ENCODE measurements at regions not wholly inside any gene's neighbourhood (a gene's known extent, or its start where the extent isn't known, plus 50 kb on each side); places are given as distances from the start of the nearest gene placed in this dataset.

DNA sequence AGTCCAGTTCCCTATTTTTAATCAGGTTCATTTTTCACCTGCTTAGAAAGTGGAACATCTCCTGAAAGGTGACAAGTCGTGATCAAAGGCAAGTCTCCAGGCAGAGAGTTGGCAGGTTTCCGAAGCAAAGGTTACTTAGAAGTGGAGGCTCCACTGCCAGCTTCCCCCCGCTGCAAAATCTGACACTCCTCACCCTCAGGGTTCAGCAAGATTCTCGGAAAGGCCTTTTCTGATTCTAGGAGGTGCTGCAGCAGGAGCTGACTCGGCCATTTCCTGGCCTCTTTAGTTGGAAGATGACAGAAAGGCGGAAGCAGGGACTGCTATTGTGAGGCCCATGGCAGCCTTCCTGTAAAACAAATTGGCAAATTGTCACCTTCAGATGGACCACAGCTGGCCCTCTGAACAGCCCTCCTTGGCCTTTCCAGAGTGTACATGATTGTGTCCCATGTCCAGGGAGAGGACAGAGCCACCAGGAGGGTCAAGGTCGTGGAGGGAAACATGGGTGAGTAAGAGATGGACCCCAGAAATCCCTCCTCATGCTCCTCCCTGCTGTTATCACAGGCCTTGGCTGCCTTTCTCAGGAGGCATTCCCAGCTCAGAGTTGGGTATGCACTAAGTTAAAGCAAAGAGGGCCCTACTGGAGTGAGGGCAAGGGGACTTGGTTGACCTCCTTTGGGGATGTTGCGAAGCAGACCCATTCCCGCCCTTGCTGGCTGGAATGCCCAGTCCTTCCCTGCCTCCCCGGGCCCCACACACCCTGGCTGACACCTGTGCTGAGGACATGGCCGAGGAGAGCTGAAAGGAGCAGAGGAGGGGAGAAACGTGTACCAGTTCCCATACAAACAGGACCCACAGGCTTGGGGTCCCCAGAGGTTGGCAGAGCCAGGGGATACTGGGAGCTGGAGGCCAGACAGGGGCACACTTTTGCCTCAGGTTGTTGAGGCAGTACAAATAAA lies 115.5 kb upstream of the IRF2BP2 start:
- DNase-seq, result peak; percentile 62

GRCh38 chr1:234724516-234725176 lies 114.7 kb upstream of the IRF2BP2 start:
- no peak for DNase-seq

DNA sequence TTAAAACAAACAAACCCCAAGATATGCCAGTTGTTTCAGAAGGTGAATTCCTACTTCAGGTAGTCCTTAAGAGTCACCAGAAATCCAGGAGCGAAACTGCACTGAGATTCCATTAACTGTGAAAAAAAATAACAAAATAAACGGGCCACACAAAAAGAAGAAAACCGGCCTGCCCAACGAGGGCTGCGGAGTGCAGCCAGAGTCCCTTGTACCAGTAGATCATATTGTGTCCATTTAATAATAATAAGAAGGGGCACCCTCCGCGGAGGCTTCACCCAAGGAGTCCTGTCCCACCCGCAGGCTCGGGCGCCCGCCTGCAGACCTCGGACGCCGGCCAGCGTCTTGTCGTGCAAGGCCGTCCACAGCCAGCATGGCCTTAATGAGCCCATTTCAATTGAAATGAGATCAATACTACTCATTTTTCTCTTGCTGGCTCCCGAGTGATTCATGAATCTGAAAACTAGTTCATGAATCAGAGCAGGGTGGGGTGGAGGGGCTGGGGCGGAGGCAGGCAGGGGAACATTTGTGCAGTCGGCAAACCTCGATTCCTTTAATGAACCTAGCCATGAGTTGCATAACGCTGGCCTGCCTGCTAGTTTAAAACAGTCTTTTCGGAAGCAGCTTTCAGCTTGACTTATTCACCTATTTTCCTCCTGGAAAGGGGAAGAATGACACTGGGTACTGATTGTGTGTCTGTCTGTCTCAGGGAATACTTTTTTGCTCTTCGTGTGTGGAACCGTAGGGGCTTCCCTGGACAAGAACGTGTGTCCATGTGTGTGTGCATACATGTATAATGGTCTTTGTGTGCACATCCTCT lies 113.1 kb upstream of the IRF2BP2 start:
- peak; percentile 55 for DNase-seq

- DNase-seq, result peak; percentile 50
Observed at GRCh38 chr1:234722270-234722704, 112.3 kb upstream of the IRF2BP2 start.

GRCh38 chr1:234721476-234722269 lies 111.7 kb upstream of the IRF2BP2 start:
- DNase-seq, result no peak

DNA sequence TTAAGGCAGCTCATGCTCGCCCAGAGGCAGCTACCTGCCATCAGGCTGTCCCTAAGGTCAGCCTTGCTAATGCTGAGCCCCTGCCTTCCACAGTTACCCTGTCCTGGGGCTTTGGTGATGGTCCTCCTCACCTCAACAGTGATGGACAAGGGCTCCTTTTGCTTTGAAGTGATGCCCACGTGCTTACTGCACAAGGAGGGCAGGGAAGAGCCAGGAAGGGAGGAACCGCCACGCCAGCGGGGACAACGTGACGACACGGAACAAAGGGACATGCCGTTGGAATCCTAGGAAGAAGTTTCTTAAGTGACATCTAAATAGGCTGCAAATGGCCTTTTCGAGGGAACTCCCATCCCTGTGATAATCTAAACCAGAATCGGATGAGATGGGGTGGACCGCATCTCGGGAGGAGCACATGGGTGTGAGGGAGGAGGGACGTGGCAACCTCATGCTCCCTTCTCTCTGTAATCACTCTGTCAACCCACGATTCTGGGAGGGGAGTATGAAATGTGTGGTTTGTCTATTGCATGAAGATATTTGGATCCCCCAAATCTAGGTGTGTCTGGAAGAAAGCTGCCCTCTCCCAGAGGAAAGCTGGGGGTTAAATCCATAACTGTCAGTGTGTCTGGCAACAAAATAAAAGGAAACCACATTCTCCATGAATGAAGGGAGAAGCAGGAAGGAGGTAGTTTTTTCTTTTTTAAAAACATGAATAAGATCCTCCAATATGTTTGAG lies 110.9 kb upstream of the IRF2BP2 start:
- no peak for DNase-seq

- no peak for DNase-seq
Observed at GRCh38 chr1:234719454-234720251, 109.7 kb upstream of the IRF2BP2 start.

GRCh38 chr1:234718496-234719453 lies 108.8 kb upstream of the IRF2BP2 start:
- DNase-seq, result no peak

DNA sequence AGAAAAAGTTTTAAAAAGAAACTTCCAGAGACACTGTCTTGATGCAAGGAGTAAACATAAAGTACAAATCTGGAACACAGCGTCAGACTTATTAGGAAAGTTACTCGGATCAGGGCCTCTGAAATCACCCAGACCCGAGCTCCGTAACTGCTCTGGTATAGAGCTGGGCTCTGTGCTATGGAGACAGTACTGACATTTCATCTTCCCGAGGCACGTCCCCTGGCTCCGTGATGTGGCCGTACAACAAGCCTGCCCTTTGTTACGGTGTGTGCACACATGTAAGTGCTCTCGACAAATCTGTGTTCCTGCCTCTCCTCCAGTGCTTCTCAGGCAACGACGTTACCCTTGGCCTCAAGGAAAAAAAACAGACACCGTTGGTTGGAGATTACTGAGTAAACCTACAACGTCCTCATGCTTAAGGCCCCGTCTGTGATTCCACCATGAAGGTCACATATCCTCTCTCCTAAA lies 107.0 kb upstream of the IRF2BP2 start:
- peak; percentile 60 for DNase-seq

- DNase-seq, result peak; percentile 22
Observed at GRCh38 chr1:234715252-234716014, 105.5 kb upstream of the IRF2BP2 start.

- DNase-seq, result peak; percentile 17
Observed at GRCh38 chr1:234713859-234714258, 103.9 kb upstream of the IRF2BP2 start.

- no peak for DNase-seq
Observed at GRCh38 chr1:234713440-234713839, 103.5 kb upstream of the IRF2BP2 start.

DNA sequence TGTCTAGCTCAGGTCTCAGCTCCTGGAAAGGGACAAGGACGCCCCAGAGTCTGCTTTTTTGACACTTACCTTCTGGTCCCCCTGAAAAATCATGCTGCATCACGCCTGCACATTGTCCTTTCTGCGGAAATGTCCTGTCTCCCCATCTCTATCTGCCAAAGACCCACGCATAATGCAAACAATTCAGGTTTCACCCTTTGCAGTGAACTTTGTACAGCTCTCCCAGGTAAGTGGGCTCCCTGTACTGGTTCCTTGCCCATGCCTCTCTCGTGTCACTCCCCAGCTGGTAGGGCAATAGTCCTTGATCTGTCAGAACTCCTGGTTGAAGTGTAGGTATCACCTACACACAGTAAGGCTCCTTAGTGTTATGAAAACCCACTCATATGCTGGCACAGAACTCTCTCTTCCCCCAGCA lies 102.9 kb upstream of the IRF2BP2 start:
- DNase-seq, result no peak

DNA sequence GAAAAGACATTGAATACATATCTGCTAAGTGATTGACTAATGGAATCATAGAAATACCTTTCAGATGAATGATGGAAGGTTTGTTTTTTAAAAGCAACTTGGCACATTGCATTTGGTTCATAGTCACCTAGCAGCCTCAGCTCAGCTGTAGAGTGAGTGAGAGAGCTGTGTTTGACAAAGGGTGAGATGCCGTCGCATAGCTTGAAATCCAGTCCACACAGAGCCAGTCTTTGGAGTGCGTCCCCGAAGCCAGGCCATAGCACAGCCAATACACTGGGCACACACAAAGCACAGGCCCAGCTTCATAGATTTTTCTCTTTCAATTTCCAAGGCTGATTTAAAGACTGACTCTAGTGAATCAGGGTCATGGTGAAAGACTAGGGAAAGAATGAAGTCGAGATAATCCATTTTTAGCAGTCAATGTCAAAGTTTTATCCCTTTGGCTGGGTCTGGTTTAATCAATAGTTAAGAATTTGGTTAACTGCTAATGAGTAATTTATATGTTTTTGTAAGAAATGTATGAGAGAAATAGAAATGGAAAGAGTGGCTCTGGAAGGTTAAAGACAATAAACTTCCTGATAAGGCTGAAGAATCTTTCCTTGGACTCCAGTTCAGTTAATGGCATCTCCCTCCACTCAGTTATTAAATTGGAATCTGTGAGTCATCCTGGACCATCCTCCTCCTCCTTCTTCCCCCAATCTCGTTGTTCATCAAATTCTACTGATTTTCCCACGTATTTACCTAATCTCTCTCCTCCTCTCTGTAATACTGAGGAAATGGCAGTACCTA lies 101.2 kb upstream of the IRF2BP2 start:
- peak; percentile 45 for DNase-seq

DNA sequence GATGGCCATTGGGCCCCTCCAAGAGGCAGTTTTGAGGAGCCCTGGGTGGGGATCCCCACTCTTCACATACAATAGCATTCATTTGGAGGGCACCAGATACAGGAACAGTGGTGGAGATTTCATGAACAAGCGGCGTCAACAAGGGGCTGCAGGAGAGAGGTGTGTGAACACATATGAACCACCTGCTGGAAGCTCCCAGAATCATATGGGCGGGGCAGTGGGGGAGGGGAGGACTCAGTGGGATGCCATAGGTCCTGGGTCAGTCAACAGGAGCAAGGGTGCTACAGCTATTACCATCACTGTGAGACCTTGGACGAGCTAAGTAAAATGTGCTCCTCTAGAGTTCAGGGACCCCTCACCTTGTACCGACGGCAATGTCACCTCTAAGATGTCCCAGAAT lies 100.4 kb upstream of the IRF2BP2 start:
- peak; percentile 43 for DNase-seq

- DNase-seq, result peak; percentile 58
Observed at GRCh38 chr1:234709473-234710228, 99.7 kb upstream of the IRF2BP2 start.

Measured in islet precursor cell (in vitro differentiated cells).